Stimulated activated CD4-positive, alpha-beta T cell treated with anti-CD3 and anti-CD28 coated beads, Interleukin-4, amount 100 ng/mL, for 1 hour (primary cell): ENCODE measurements at regions not wholly inside any gene's neighbourhood (a gene's known extent, or its start where the extent isn't known, plus 50 kb on each side); places are given as distances from the start of the nearest gene placed in this dataset.

ENCODE experiments used
- DNase-seq: peaks from one replicate; pipeline ENCODE4 v3.0.0-alpha.2; 2020

- DNase-seq: no peak
These were observed 50.6 kb downstream of the SLIT2 start for GRCh38 chr4:20302336-20302735.

GRCh38 chr4:20305976-20306375 lies 54.3 kb downstream of the SLIT2 start:
- no peak for DNase-seq

- DNase-seq: no peak
These were observed 60.2 kb downstream of the SLIT2 start for GRCh38 chr4:20311856-20312255.

GRCh38 chr4:20313237-20314030 lies 61.7 kb downstream of the SLIT2 start:
- no peak for DNase-seq

- DNase-seq: no peak
These were observed 65.8 kb downstream of the SLIT2 start for GRCh38 chr4:20317424-20317985.

GRCh38 chr4:20318001-20318908 lies 66.5 kb downstream of the SLIT2 start:
- DNase-seq: no peak

GRCh38 chr4:20318909-20319277 lies 67.2 kb downstream of the SLIT2 start:
- DNase-seq: no peak

GRCh38 chr4:20319825-20320612 lies 68.3 kb downstream of the SLIT2 start:
- no peak for DNase-seq

GRCh38 chr4:20323991-20324390 lies 72.3 kb downstream of the SLIT2 start:
- no peak for DNase-seq

- DNase-seq: no peak
These were observed 74.8 kb downstream of the SLIT2 start for GRCh38 chr4:20326460-20326859.

GRCh38 chr4:20326977-20327376 lies 75.3 kb downstream of the SLIT2 start:
- no peak for DNase-seq

GRCh38 chr4:20327808-20328207 lies 76.1 kb downstream of the SLIT2 start:
- DNase-seq: no peak

GRCh38 chr4:20331642-20332041 lies 79.9 kb downstream of the SLIT2 start:
- no peak for DNase-seq

GRCh38 chr4:20333141-20333715 lies 81.5 kb downstream of the SLIT2 start:
- no peak for DNase-seq

GRCh38 chr4:20337261-20337664 lies 85.6 kb downstream of the SLIT2 start:
- no peak for DNase-seq

- no peak for DNase-seq
These were observed 87.1 kb downstream of the SLIT2 start for GRCh38 chr4:20338841-20339240.

- DNase-seq: no peak
These were observed 89.5 kb downstream of the SLIT2 start for GRCh38 chr4:20341134-20341738.

- no peak for DNase-seq
These were observed 95.8 kb downstream of the SLIT2 start for GRCh38 chr4:20347531-20347930.

- DNase-seq: no peak
These were observed 96.7 kb downstream of the SLIT2 start for GRCh38 chr4:20348411-20348810.

GRCh38 chr4:20351360-20352162 lies 99.9 kb downstream of the SLIT2 start:
- no peak for DNase-seq

GRCh38 chr4:20352163-20352431 lies 100.4 kb downstream of the SLIT2 start:
- no peak for DNase-seq

- no peak for DNase-seq
These were observed 101.9 kb downstream of the SLIT2 start for GRCh38 chr4:20353646-20354045.
